Subcutaneous abdominal adipose tissue (tissue), 5 donors: ENCODE measurements at regions not wholly inside any gene's neighbourhood (a gene's known extent, or its start where the extent isn't known, plus 50 kb on each side); places are given as distances from the start of the nearest gene placed in this dataset.

Experiments
- H3K27ac ChIP-seq: one replicate; pipeline ENCODE4 v1.7.0; 2013; ENCODE audit warnings: low read depth, mild to moderate bottlenecking, inconsistent platforms, low read length, moderate library complexity
- H3K27me3 ChIP-seq, 5 donors: one replicate each; pipeline ENCODE4 v1.7.0; 2013; ENCODE audit warnings: low read length in 5 of 5, inconsistent platforms in 1 of 5; ENCODE audit not compliant: control insufficient read depth in 5 of 5, insufficient read depth in 4 of 5
- H3K36me3 ChIP-seq, 5 donors: one replicate each; pipeline ENCODE4 v1.7.0; 2013; ENCODE audit warnings: low read length in 5 of 5; ENCODE audit not compliant: control insufficient read depth in 5 of 5, insufficient read depth in 5 of 5
- H3K4me1 ChIP-seq, 5 donors: one replicate each; pipeline ENCODE4 v1.7.0; 2013; ENCODE audit warnings: low read length in 5 of 5, mild to moderate bottlenecking in 3 of 5, moderate library complexity in 1 of 5; ENCODE audit not compliant: control insufficient read depth in 5 of 5, insufficient read depth in 5 of 5
- H3K4me3 ChIP-seq, 5 donors: one replicate each; pipeline ENCODE4 v1.7.0; 2013; ENCODE audit warnings: low read length in 5 of 5, low read depth in 1 of 5
- H3K9ac ChIP-seq, 5 donors: one replicate each; pipeline ENCODE4 v1.7.0; 2013; ENCODE audit warnings: low read length in 5 of 5, mild to moderate bottlenecking in 4 of 5, moderate library complexity in 3 of 5
- H3K9me3 ChIP-seq, 5 donors: one replicate each; pipeline ENCODE4 v1.7.0; 2013; ENCODE audit warnings: low read length in 5 of 5; ENCODE audit not compliant: control insufficient read depth in 5 of 5
- donor health status: healthy.
- donor health status: healthy.
- donor health status: healthy.
- donor health status: healthy.
- donor health status: healthy.

- H3K4me3 ChIP-seq: no peak overlapping the region
- H3K9me3 ChIP-seq: peaks cover 0 to 3% (median 0%) of the 10 kb centered on the region in 5 donors
- H3K27ac ChIP-seq: no peak overlapping the region
- H3K27me3 ChIP-seq: peaks cover 0 to 4% (median 0%) of the 10 kb centered on the region in 5 donors
- H3K9ac ChIP-seq: no peak overlapping the region
- no peaks in the 10 kb centered on the region for H3K36me3 ChIP-seq
- H3K4me1 ChIP-seq: no peaks in the 10 kb centered on the region
These were observed 158.9 kb upstream of the GPR26 start for GRCh38 chr10:123507298-123507697.

- Histone ChIP-seq H3K36me3 (no peaks in the 10 kb centered on the region), H3K27ac (no peak overlapping the region), H3K27me3 (peaks cover 0 to 5% (median 0%) of the 10 kb centered on the region in 5 donors), H3K9me3 (peaks cover 0 to 3% (median 0%) of the 10 kb centered on the region in 5 donors), H3K9ac (no peak overlapping the region), H3K4me3 (no peak overlapping the region), H3K4me1 (no peaks in the 10 kb centered on the region)
These were observed 156.8 kb upstream of the GPR26 start for GRCh38 chr10:123509338-123509737.

- H3K27ac ChIP-seq: no peak overlapping the region
These were observed 153.0 kb upstream of the GPR26 start for GRCh38 chr10:123512901-123513775.

GRCh38 chr10:123513870-123514269 is 152.3 kb upstream of the GPR26 start:
- Histone ChIP-seq H3K9ac (no peak overlapping the region), H3K4me1 (no peaks in the 10 kb centered on the region), H3K27me3 (peaks cover 0 to 15% (median 6%) of the 10 kb centered on the region in 5 donors), H3K27ac (no peak overlapping the region), H3K9me3 (no peaks in the 10 kb centered on the region), H3K4me3 (no peak overlapping the region), H3K36me3 (no peaks in the 10 kb centered on the region)

More at GRCh38 chr10:123512901-123513775, 153.0 kb upstream of the GPR26 start:
- Histone ChIP-seq H3K9ac (no peak overlapping the region), H3K4me1 (no peaks in the 10 kb centered on the region), H3K36me3 (no peaks in the 10 kb centered on the region), H3K27me3 (peaks cover 0 to 15% (median 6%) of the 10 kb centered on the region in 5 donors), H3K4me3 (no peak overlapping the region), H3K9me3 (peaks cover 0 to under 1% (median 0%) of the 10 kb centered on the region in 5 donors)

- H3K9me3 ChIP-seq: no peaks in the 10 kb centered on the region
- H3K36me3 ChIP-seq: no peaks in the 10 kb centered on the region
- no peak overlapping the region for H3K9ac ChIP-seq
- H3K27ac ChIP-seq: no peak overlapping the region
- H3K4me1 ChIP-seq: no peaks in the 10 kb centered on the region
- H3K4me3 ChIP-seq: no peak overlapping the region
- peaks cover 0 to 15% (median 6%) of the 10 kb centered on the region in 5 donors for H3K27me3 ChIP-seq
These were observed 151.2 kb upstream of the GPR26 start for GRCh38 chr10:123514996-123515395.

- peaks cover 0 to 15% (median 6%) of the 10 kb centered on the region in 5 donors for H3K27me3 ChIP-seq
- no peak overlapping the region for H3K9ac ChIP-seq
- no peaks in the 10 kb centered on the region for H3K4me1 ChIP-seq
- H3K27ac ChIP-seq: no peak overlapping the region
- no peak overlapping the region for H3K4me3 ChIP-seq
- H3K36me3 ChIP-seq: no peaks in the 10 kb centered on the region
- H3K9me3 ChIP-seq: no peaks in the 10 kb centered on the region
These were observed 150.5 kb upstream of the GPR26 start for GRCh38 chr10:123515661-123516060.

- Histone ChIP-seq H3K27me3 (peaks cover 0 to 15% (median 10%) of the 10 kb centered on the region in 5 donors), H3K27ac (no peak overlapping the region), H3K9ac (no peak overlapping the region), H3K4me3 (no peak overlapping the region), H3K4me1 (no peaks in the 10 kb centered on the region), H3K9me3 (no peaks in the 10 kb centered on the region), H3K36me3 (no peaks in the 10 kb centered on the region)
These were observed 149.9 kb upstream of the GPR26 start for GRCh38 chr10:123516291-123516690.

- Histone ChIP-seq H3K27me3 (peaks cover 0 to 18% (median 10%) of the 10 kb centered on the region in 5 donors), H3K4me3 (no peak overlapping the region), H3K9ac (no peak overlapping the region), H3K27ac (no peak overlapping the region), H3K36me3 (no peaks in the 10 kb centered on the region), H3K9me3 (no peaks in the 10 kb centered on the region), H3K4me1 (no peaks in the 10 kb centered on the region)
These were observed 148.7 kb upstream of the GPR26 start for GRCh38 chr10:123517426-123517825.

- H3K36me3 ChIP-seq: no peaks in the 10 kb centered on the region
- H3K9me3 ChIP-seq: no peaks in the 10 kb centered on the region
- H3K9ac ChIP-seq: no peak overlapping the region
- no peak overlapping the region for H3K4me3 ChIP-seq
- H3K4me1 ChIP-seq: no peaks in the 10 kb centered on the region
- peaks cover 0 to 19% (median 10%) of the 10 kb centered on the region in 5 donors for H3K27me3 ChIP-seq
- no peak overlapping the region for H3K27ac ChIP-seq
These were observed 148.3 kb upstream of the GPR26 start for GRCh38 chr10:123517901-123518300.

GRCh38 chr10:123518765-123519164 is 147.4 kb upstream of the GPR26 start:
- Histone ChIP-seq H3K4me1 (no peaks in the 10 kb centered on the region), H3K9me3 (no peaks in the 10 kb centered on the region), H3K4me3 (no peak overlapping the region), H3K27ac (no peak overlapping the region), H3K36me3 (no peaks in the 10 kb centered on the region), H3K27me3 (peaks cover 0 to 20% (median 10%) of the 10 kb centered on the region in 5 donors), H3K9ac (no peak overlapping the region)
